Erythroblast (primary cell): ENCODE measurements at regions not wholly inside any gene's neighbourhood (a gene's known extent, or its start where the extent isn't known, plus 50 kb on each side); places are given as distances from the start of the nearest gene placed in this dataset.

Experiments
- GATA1 ChIP-seq: IDR thresholded peaks from 2 replicates; pipeline ENCODE4 v1.6.1; 2011; ENCODE audit warnings: low read depth, mild to moderate bottlenecking, control low read depth, low read length, moderate library complexity
- POLR2A ChIP-seq: IDR thresholded peaks from 2 replicates; pipeline ENCODE4 v1.6.1; 2011; ENCODE audit warnings: mild to moderate bottlenecking, low read length

- no peak for TF ChIP-seq POLR2A
- no peak for TF ChIP-seq GATA1
These were observed 147.3 kb downstream of the OSTF1 start for GRCh38 chr9:75235632-75236031.
